Fibroblast of pulmonary artery (primary cell): ENCODE measurements at regions not wholly inside any gene's neighbourhood (a gene's known extent, or its start where the extent isn't known, plus 50 kb on each side); places are given as distances from the start of the nearest gene placed in this dataset.

Experiments used
- DNase-seq: peaks from one replicate; pipeline ENCODE4 v3.0.0-alpha.2; 2010; ENCODE audit warnings: low read depth
- H3K4me3 ChIP-seq: replicated peaks from 2 replicates; pipeline ENCODE4 v1.5.1; 2011; ENCODE audit warnings: low read depth, mild to moderate bottlenecking, control low read depth, low read length, moderate library complexity
- TF ChIP-seq, protein P1 (sequence below): IDR thresholded peaks from 2 replicates; pipeline ENCODE4 v1.5.1; 2011; ENCODE audit warnings: mild to moderate bottlenecking, control low read depth, low read length, inconsistent platforms; ENCODE audit errors: missing control alignments

DNA sequence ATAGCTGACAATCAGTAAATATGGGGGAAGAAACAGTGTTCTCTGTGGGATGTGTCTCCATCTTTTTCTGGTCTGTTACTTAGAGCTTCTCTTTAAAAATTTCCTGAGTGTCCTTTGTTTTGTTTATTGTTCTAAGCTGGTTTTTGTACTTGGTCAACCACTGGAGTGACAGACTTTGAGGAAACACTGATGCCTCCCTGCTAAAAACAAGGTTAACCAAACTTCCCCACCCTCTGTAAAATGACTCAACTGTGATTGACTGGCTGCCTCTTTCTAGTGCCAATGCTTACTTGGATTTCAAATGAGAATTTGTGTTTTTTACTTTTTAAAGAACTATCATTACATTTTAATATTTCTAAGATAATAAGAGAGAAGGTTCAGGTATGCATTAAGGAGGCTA, 65.1 kb upstream of the SPINK5 start:
- TF ChIP-seq, protein P1, sequence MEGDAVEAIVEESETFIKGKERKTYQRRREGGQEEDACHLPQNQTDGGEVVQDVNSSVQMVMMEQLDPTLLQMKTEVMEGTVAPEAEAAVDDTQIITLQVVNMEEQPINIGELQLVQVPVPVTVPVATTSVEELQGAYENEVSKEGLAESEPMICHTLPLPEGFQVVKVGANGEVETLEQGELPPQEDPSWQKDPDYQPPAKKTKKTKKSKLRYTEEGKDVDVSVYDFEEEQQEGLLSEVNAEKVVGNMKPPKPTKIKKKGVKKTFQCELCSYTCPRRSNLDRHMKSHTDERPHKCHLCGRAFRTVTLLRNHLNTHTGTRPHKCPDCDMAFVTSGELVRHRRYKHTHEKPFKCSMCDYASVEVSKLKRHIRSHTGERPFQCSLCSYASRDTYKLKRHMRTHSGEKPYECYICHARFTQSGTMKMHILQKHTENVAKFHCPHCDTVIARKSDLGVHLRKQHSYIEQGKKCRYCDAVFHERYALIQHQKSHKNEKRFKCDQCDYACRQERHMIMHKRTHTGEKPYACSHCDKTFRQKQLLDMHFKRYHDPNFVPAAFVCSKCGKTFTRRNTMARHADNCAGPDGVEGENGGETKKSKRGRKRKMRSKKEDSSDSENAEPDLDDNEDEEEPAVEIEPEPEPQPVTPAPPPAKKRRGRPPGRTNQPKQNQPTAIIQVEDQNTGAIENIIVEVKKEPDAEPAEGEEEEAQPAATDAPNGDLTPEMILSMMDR = no peak
- no peak overlapping the region for H3K4me3 ChIP-seq
- no peak for DNase-seq

DNA sequence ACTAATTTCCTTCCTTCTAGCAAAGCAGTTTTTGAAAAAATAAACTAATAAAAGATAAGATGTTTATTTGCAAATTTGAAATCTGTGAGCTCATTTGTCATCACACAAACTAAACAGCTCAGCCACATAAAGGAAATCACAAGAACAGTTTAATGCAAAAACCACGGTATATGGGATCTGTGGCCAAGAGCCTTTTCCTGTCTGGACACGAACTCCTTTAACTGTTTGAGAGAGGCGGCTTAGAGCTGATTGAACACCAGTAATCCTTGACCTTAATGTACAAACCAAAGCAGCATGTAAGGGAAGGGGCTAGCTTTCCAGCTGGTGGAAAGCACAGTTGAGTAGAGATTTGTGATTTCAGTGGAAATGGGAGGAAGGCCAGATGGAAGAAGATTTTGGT, 66.3 kb upstream of the SPINK5 start:
- DNase-seq = no peak
- H3K4me3 ChIP-seq = no peak overlapping the region
- TF ChIP-seq, protein P1 = no peak

DNA sequence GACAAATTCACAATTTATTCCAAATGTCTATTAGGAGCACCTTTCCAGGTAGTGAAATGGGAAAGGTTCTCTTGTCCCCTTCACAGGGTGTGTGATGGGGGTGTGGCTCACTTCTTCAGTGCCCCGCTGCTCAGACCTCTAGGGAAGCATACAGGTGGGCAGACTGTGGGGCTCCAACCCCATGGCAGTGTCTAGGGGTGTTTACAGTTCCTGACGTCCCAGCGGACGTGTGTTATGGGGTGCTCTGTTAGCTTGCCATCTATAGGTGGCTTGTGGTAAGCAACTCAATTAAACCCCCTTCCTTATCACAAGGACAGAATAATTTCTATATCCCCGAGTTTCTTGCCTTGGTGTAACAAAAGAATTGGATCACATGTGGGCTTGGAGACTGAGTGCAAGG, 67.4 kb upstream of the SPINK5 start:
- TF ChIP-seq, protein P1 = no peak
- H3K4me3 ChIP-seq = no peak overlapping the region
- DNase-seq = no peak

DNA sequence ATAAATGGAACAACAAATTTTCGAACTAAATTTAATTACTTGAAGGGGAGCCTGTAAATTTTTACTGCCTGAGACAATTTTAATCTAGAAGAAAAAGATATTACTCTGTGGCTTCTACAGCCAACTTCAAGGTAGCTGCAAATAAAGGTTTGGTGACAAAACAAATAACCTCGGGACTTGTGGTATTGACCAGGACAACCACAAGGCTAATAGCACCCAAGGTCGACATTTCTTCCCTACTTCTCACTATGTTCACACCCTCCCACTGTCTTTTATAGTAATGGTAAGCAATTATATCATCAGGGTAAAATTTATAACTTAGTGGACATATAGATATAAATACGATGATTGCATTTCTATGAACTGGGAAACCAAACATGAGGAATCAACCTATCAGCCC, 67.9 kb upstream of the SPINK5 start:
- TF ChIP-seq, protein P1 = no peak
- DNase-seq = no peak
- no peak overlapping the region for H3K4me3 ChIP-seq

DNA sequence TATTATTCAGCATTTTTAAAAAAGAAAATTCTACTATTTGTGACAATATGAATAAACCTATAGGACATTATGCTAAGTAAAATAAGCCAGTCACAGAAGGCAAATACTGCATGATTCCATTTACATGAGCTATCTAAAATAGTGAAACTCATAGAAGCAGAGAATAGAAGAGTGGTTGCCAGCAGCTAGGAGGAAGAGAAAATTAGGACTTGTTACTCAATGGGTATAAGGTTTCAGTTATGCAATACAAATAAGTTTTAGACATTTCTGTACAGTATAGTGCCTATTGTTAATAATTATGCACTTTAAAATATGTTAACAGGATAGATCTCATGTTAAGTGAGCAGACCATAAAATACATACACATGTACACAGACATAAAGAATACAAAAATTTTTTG, 73.8 kb upstream of the SPINK5 start:
- TF ChIP-seq, protein P1 = no peak
- no peak overlapping the region for H3K4me3 ChIP-seq
- no peak for DNase-seq

DNA sequence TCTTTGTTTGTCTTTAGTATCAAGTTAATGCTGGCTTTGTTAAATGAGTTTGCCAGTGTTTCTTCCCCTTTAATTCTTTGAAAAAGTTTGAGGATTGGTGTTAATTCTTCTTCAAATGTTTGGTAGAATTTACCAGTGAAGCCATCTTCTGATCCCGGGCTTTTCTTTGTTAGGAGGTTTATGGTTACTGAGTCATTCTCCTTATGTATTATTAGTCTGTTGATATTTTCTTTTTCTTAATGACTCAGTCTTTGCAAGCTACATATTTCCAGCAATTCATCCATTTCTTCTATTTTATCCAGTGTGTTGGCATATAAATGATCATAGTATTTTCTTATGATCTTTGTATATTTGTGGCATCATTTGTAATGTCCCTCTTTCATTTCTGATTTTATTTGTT, 74.5 kb upstream of the SPINK5 start:
- TF ChIP-seq, protein P1 = no peak
- no peak for DNase-seq
- no peak overlapping the region for H3K4me3 ChIP-seq

DNA sequence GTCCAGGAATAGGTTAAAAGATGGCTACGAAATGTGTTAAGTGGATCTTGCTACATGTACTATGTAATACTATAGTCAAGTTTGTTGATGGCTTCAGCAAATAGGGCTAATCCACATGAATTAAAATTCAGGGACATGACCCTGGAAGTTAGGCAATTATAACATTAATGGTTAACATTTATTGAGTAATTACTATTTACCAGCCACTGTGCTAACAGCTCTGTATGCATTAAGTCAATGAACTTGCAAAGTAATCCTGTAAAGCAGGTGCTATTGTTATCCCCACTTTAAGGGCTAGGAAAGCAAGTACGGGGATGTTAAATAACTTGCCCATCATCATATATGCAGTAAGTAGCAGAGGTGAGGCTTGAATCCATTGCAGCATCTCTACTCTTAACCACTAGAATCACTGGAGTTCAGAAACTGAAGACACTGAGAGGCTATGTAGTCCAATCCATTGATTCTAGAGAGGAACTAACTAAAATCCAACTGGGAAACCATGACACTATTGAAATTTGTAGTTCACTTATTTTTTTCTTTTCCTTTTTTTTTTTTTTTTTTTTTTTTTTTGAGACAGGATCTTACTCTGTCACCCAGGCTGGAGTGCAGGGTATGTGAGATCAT, 77.5 kb upstream of the SPINK5 start:
- no peak overlapping the region for H3K4me3 ChIP-seq
- TF ChIP-seq, protein P1 = no peak
- no peak for DNase-seq
